MG63 (cell line): ENCODE measurements at regions not wholly inside any gene's neighbourhood (a gene's known extent, or its start where the extent isn't known, plus 50 kb on each side); places are given as distances from the start of the nearest gene placed in this dataset.

ENCODE experiments used
- DNase-seq: peaks from one replicate; pipeline ENCODE4 v3.0.0-alpha.2; 2020
- H3K27me3 ChIP-seq: fragments of 250-450 bp; sonication (Bioruptor Pico); 2 replicates; pipeline ENCODE4 v1.5.1; 2020; ENCODE audit warnings: mild to moderate bottlenecking, moderate library complexity
- H3K36me3 ChIP-seq: fragments of 250-450 bp; sonication (Bioruptor Pico); 2 replicates; pipeline ENCODE4 v1.5.1; 2020; ENCODE audit warnings: mild to moderate bottlenecking, moderate library complexity
- H3K4me3 ChIP-seq: fragments of 250-450 bp; sonication (Bioruptor Pico); 2 replicates; pipeline ENCODE4 v1.5.1; 2020; ENCODE audit warnings: mild to moderate bottlenecking, moderate library complexity
- H3K9me3 ChIP-seq: fragments of 250-450 bp; sonication (Bioruptor Pico); 2 replicates; pipeline ENCODE4 v1.5.1; 2020; ENCODE audit warnings: mild to moderate bottlenecking, moderate library complexity

DNA sequence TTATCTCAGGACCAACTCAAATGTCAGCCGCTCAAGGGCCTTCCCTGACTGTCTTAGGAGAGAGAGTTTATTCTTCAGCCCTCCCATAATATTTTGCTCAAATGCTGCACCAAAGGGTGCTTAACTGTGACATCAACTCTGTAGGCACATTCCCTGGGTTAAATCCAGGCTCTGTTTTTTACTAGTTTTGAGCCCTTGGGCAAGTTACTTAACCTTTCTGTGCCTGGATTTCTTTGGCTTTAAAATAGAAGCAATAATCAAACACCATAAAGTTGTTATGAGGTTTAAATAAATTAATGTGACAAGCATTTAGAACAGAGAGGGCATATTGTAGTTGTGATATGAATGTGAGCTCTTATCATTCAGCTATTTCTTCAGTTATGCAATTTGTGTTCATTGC is 54.2 kb upstream of the LIMCH1 start:
- no peak overlapping the region for H3K4me3 ChIP-seq
- H3K27me3 ChIP-seq, result no peaks in the 10 kb centered on the region
- no peaks in the 10 kb centered on the region for H3K36me3 ChIP-seq
- no peak for DNase-seq
- H3K9me3 ChIP-seq, result no peaks in the 10 kb centered on the region

GRCh38 chr4:41485041-41485440 is 52.9 kb upstream of the LIMCH1 start:
- Histone ChIP-seq H3K4me3 (no peak overlapping the region), H3K36me3 (no peaks in the 10 kb centered on the region), H3K9me3 (no peaks in the 10 kb centered on the region), H3K27me3 (no peaks in the 10 kb centered on the region)
- no peak for DNase-seq

GRCh38 chr4:41487868-41488440 is 50.0 kb upstream of the LIMCH1 start:
- DNase-seq, result no peak
- Histone ChIP-seq H3K4me3 (no peak overlapping the region), H3K9me3 (no peaks in the 10 kb centered on the region), H3K27me3 (no peaks in the 10 kb centered on the region), H3K36me3 (no peaks in the 10 kb centered on the region)
